SK-MEL-5 (cell line): ENCODE measurements at regions not wholly inside any gene's neighbourhood (a gene's known extent, or its start where the extent isn't known, plus 50 kb on each side); places are given as distances from the start of the nearest gene placed in this dataset.
A peak's percentile ranks its signal among the peaks of the same experiment; 100 is the strongest.
"Not testable (repeated sequence)": the region's sequence is repeated elsewhere in the genome, so short reads cannot be mapped to it uniquely, and the experiment has no call there.

Source experiments
- DNase-seq: peaks from one replicate; pipeline ENCODE4 v3.0.0-alpha.2; 2016; ENCODE audit warnings: low read depth, low spot score
- in situ Hi-C: cut with HindIII; loops from 2 replicates; pipeline ENCODE4 v1.10.0; 2016; ENCODE audit warnings: low sequenced_read_pairs, high pct_unique_total_duplicates, low pct_unique_long_range_greater_than_20kb

DNA sequence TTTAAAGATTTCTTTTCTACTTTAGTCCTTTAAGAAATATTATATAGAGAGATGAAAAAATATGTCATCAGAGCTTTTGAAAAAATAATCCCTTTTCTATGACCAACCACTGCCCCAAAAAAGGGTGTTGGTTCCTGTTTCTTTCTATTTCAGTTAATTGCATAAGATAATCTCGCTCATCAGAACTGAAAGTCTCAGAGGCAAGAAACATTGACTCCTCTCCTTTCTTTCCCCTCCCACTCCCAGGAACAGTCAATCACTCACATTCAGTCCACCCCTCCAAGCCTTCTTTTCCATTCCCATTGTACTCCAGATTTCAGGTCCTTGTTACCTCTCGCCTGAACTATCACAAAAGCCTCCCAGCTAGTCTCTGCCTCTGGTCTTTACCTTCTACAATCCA lies 153.7 kb upstream of the ABI3BP start:
- no peak for DNase-seq
- in situ Hi-C loops = no loop called here

DNA sequence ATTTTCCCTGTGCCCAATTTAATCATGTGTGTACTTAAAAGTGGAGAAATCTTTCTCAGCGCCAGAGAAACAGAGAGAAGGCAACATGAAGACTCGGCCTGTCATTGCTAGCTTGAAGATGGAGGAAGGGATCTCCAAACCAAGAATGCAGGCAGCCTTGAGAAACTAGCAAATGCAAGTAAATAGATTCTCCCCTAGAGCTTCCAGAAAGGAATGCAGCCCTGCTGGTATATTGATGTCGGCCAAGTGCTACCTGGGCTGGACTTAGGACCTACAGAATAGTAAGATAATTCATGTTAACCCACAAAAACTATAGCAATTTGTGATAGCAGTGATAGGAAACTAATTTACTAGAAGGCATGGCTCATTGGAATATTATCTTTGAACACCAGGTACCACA lies 150.9 kb upstream of the ABI3BP start:
- DNase-seq = no peak
- in situ Hi-C loops = no loop called here

DNA sequence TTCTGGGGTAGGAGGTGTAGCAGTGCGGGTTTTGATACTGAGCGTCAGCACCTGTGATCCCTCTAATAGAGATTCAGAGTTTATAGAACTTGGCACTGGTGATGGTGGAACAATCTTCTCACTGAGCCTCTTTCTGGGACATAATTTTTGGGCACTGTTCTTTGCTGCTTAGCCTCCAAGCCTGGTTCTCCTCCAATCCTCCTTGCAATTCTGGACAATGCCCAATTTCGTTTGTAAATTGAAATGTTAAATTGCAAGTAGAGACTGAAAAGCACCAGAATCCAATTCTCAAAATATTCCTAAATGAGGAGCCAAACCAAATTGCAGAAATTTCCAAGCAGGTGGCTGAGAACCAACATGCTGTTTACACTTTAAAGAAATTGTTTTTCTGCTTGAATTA lies 149.8 kb upstream of the ABI3BP start:
- DNase-seq = no peak
- in situ Hi-C loops = no loop called here

DNA sequence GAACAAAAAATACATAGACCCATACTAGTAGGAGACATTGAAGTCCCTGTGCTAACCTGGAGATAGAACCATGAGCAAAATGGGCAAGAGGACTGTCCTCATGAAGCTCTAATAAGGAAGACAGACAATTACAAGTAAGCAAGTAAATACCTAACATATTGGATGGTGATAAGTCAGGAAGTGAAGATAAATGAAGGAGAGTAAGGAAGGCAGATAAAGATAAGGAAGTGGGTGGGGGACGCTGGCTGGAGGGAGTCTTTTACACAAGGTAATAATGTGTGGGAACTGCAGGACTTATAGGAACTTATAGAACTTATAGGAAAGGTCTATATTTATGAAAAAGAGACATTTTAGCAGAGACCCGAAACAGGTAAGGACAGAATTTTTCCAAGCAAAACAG lies 148.9 kb upstream of the ABI3BP start:
- DNase-seq = no peak
- in situ Hi-C loops = no loop called here

- DNase-seq = no peak
Observed at GRCh38 chr3:101141135-101141534, 147.9 kb upstream of the ABI3BP start.

DNA sequence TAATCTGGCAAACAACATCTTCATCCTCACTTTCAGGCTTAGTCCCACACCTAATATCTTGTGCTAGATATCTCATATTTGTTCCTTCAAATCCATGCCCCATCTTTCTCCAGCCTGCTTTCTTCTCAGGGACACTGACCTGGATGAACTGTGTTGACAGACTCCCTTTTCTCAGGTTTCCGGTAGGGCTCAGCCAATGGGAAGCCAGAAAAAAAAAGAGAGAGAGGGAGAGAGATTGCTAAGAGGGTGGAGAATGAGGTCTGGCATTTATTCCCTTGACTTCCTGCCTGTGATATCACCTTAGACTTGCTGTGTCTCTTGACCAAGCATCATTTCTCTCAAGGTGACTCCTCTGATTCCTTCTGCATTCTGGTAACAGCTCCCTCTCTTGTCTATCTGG lies 145.6 kb upstream of the ABI3BP start:
- no peak for DNase-seq
- in situ Hi-C loops = no loop called here

More at GRCh38 chr3:101141135-101141534, 147.9 kb upstream of the ABI3BP start:
- in situ Hi-C loops = no loop called here

DNA sequence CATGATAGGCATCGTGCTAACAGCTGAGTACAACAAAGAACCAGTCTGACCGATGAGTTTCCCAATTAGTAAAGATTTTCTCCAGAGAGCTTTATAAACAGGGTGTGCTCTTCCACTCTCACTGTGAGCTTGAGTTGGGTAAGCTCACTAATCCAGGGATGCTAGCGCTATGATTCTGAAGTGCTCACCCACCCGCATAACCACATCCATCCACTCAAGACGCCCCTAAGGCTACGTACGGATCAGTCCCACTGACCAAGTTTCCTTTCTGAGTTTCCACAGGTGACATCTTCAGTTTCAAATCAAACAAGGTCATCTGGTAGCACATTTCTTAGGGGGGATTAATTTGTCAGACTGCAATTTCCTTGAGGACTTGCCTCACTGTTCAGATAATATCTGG lies 141.1 kb upstream of the ABI3BP start:
- in situ Hi-C loops = no loop called here

GRCh38 chr3:101133652-101134051 lies 140.4 kb upstream of the ABI3BP start:
- no peak for DNase-seq
- in situ Hi-C loops = no loop called here

More for the DNA sequence above, 141.1 kb upstream of the ABI3BP start:
- DNase-seq = no peak

- DNase-seq, in situ Hi-C loops: not testable (repeated sequence)
Observed at GRCh38 chr3:101133197-101133596, 140.0 kb upstream of the ABI3BP start.

DNA sequence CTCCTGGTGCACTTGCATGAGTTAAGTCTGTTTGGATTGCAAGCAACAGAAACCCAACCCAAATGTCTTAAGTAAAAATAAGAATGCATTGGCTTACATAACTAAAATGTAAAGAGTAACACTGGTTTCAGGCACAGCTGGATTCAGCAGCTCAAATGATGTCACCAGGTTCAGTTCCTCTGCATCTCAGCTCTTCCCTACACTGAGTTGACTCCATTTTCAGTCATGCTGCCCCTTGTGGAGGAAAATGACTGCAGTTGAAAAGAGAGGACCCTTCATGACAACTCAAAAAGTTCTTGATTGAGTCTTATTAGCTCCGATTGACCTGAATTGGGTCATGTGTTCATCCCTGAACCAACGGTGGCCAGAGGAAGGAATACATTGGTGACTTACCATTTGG lies 138.5 kb upstream of the ABI3BP start:
- DNase-seq = peak; percentile 38
- in situ Hi-C loops = no loop called here

GRCh38 chr3:101128786-101129185 lies 135.6 kb upstream of the ABI3BP start:
- DNase-seq = no peak
- in situ Hi-C loops = no loop called here

DNA sequence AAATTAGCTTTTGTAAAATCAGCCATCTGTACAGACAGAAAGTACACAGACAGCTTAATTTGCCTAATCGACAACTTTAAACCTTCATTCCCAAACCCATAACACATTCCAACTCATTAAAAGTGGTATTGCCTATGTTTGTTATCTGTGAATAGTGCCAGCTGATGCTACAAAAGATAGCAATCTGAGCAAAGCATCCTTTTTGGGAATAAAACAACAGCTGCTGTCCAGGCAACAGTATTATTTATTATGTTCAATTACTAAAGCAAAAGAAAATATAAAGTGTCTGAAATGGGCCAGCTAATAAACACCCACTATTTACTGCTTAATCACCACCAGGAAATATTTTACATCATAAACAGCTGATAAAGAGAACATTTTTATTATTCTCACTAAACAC lies 134.8 kb upstream of the ABI3BP start:
- in situ Hi-C loops = no loop called here
- no peak for DNase-seq

DNA sequence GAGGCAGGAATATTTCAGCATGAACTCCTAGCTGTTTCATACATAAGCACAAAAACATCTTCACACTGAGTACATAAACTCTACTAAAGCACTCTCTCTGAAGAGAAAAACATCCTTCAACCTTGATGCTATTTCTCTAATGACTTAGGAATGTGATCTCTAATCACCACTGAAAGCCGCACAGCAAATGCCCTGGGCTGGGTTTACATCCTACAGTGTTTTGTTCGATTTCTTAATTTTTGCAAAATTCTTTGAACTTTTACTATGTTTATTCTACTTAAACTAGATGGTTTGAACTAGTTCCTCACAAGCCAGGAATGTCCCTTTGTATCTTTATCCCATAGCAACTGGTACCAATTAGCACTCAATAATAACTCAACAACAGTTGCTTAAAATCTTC lies 130.9 kb upstream of the ABI3BP start:
- in situ Hi-C loops = no loop called here
- DNase-seq = no peak

- in situ Hi-C loops = no loop called here
Observed at GRCh38 chr3:101123081-101123480, 129.9 kb upstream of the ABI3BP start.

DNA sequence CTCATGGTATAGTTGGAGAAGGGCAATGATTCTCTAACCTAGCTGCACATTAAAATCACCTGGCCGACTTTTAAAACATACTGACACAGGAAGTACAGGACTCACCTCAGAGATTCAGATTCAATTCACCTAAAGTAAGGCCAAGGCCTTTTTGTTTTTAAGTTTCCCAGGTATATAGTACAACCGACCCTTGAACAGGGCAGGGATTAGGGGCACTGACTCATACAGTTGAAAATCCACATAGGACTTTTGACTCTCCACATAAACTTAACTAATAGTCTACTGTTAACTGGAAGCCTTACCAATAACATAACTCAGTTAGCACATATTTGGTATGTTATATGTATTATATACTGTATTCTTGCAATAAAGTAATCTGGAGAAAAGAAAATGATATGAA lies 129.5 kb upstream of the ABI3BP start:
- in situ Hi-C loops = no loop called here
- no peak for DNase-seq

More at GRCh38 chr3:101123081-101123480, 129.9 kb upstream of the ABI3BP start:
- no peak for DNase-seq

GRCh38 chr3:101120039-101120438 lies 126.8 kb upstream of the ABI3BP start:
- in situ Hi-C loops = no loop called here
- no peak for DNase-seq

GRCh38 chr3:101119535-101119934 lies 126.3 kb upstream of the ABI3BP start:
- in situ Hi-C loops = no loop called here
- DNase-seq = no peak

DNA sequence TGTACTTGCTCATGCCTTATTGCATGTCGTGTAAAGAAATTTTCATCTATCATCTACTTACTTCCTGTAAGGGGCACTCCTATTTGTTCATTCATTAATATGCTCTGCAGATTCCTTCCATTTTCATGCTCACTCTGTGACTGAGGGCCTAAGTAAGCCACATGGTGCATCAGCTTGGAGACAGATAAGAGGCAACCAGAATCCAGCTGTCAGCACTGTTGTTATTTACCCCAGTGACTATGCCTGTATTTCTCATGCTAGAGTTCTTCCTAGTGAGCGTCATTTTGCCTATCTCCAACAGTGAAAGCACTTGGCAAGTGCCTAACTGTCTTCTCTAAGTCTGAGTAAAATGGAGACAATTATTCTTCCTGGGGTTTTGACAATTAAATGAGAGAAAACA lies 124.8 kb upstream of the ABI3BP start:
- no peak for DNase-seq
- in situ Hi-C loops = no loop called here

GRCh38 chr3:101117465-101117864 lies 124.2 kb upstream of the ABI3BP start:
- DNase-seq = no peak
- in situ Hi-C loops = no loop called here

DNA sequence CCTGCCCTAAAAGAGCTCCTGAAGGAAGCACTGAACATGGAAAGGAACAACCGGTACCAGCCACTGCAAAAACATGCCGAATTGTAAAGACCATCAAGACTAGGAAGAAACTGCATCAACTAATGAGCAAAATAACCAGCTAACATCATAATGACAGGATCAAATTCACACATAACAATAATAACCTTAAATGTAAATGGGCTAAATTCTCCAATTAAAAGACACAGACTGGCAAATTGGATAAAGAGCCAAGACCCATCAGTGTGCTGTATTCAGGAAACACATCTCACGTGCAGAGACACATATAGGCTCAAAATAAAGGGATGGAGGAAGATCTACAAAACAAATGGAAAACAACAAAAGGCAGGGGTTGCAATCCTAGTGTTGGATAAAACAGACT lies 117.1 kb upstream of the ABI3BP start:
- in situ Hi-C loops, DNase-seq: not testable (repeated sequence)
